Vagina (tissue), 2 donors: ENCODE measurements at regions not wholly inside any gene's neighbourhood (a gene's known extent, or its start where the extent isn't known, plus 50 kb on each side); places are given as distances from the start of the nearest gene placed in this dataset.

Experiments used
- DNase-seq, 2 donors: peaks; one replicate each; pipeline ENCODE4 v3.0.0-alpha.2; 2017; ENCODE audit errors: extremely low spot score in 2 of 2
- H3K27ac ChIP-seq: fragments of 200-600 bp; sonication (generic); one replicate; pipeline ENCODE4 v1.5.1; 2019
- H3K27me3 ChIP-seq: fragments of 200-600 bp; sonication (generic); one replicate; pipeline ENCODE4 v1.5.1; 2019
- H3K36me3 ChIP-seq, 2 donors: fragments of 200-600 bp; sonication (generic); one replicate each; pipeline ENCODE4 v1.5.1; 2017 to 2019
- H3K4me1 ChIP-seq: fragments of 200-600 bp; sonication (generic); one replicate; pipeline ENCODE4 v1.5.1; 2019
- H3K4me3 ChIP-seq, 2 donors: fragments of 200-600 bp; sonication (generic); 1 replicate in 1 of 2; 2 replicates in 1 of 2; pipeline ENCODE4 v1.5.1; 2016 to 2019
- H3K9me3 ChIP-seq: fragments of 200-600 bp; sonication (generic); one replicate; pipeline ENCODE4 v1.5.1; 2019
- POLR2A ChIP-seq, 2 donors: fragments of 450-650 bp; IDR thresholded peaks; one replicate each; pipeline ENCODE4 v1.6.1; 2017; ENCODE audit warnings: antibody characterized with exemption in 2 of 2, mild to moderate bottlenecking in 2 of 2, moderate library complexity in 2 of 2
- POLR2AphosphoS5 ChIP-seq, 2 donors: sonication (generic); formaldehyde crosslinking; IDR thresholded peaks; one replicate each; pipeline ENCODE4 v1.9.0; 2017; ENCODE audit warnings: antibody characterized with exemption in 2 of 2, mild to moderate bottlenecking in 2 of 2, low read depth in 1 of 2; ENCODE audit not compliant: insufficient read depth in 1 of 2
- intact Hi-C: fragments of 100-400 bp; cut with DNase I; formaldehyde crosslinking; loops from one replicate; pipeline ENCODE4 v1.15.1; 2023
- TF ChIP-seq, protein P1 (sequence below), 3 experiments: fragments of 450-650 bp in 2 of 3; fragments of 200-600 bp in 1 of 3; sonication (generic) in 1 of 3; IDR thresholded peaks; one replicate each; pipeline ENCODE4 v1.5.1; 2017 to 2019; ENCODE audit warnings: antibody characterized with exemption in 3 of 3, mild to moderate bottlenecking in 2 of 3, moderate library complexity in 2 of 3

DNA sequence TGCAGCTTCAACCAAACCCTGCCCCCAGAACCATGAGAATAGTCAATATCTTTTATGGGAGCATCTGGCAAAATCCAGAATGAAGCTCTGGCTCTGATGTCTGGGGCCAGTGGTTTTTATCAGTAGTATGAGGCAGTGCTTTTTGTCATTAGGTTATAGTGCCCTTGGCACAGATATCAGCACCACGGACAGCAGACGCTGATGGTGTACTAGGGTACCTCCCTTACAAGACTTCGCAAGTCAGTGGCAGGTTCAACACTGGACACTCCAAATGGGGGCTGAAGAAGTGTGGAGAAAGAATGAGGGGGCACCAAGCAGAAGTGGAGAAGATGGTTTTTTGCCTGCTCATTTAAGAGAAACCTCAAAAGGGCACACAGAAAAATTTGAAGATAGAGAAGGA lies 68.2 kb upstream of the E2F7 start:
- Histone ChIP-seq H3K27me3 (no peaks in the 10 kb centered on the region), H3K9me3 (no peaks in the 10 kb centered on the region), H3K36me3 (no peaks in the 10 kb centered on the region), H3K4me1 (no peaks in the 10 kb centered on the region), H3K27ac (no peak overlapping the region), H3K4me3 (no peak overlapping the region)
- TF ChIP-seq POLR2A (IDR thresholded peaks at IDR 0.05) (no peak), POLR2AphosphoS5 (IDR thresholded peaks at IDR 0.05; ENCODE audit: insufficient read depth in 1 of 2, low read depth in 1 of 2) (no peak)
- TF ChIP-seq, protein P1, sequence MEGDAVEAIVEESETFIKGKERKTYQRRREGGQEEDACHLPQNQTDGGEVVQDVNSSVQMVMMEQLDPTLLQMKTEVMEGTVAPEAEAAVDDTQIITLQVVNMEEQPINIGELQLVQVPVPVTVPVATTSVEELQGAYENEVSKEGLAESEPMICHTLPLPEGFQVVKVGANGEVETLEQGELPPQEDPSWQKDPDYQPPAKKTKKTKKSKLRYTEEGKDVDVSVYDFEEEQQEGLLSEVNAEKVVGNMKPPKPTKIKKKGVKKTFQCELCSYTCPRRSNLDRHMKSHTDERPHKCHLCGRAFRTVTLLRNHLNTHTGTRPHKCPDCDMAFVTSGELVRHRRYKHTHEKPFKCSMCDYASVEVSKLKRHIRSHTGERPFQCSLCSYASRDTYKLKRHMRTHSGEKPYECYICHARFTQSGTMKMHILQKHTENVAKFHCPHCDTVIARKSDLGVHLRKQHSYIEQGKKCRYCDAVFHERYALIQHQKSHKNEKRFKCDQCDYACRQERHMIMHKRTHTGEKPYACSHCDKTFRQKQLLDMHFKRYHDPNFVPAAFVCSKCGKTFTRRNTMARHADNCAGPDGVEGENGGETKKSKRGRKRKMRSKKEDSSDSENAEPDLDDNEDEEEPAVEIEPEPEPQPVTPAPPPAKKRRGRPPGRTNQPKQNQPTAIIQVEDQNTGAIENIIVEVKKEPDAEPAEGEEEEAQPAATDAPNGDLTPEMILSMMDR (IDR thresholded peaks at IDR 0.05): no peak
- no peak for DNase-seq
- intact Hi-C loops: no loop called here

DNA sequence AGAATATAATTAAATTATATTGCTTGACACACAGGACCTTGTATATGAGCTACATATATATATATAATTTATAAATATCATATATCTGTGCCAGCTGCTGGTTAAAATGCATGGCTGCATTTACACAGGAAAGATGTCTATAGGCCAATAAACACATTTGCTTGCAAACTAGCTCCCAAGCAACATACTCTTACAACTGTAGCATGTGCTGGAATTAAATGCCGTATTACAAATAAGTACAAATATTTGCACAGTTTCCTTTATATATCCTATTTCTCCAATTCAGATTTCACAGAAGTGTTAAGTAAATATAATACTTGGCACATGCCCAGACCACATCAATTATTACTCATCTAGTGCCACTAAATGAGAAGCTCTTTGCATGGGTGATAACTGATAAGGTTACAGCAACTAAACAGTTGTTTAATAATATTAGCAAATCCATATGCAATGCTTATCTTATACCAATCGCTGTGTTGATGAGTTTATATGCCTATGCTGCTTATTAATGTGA lies 66.7 kb upstream of the E2F7 start:
- no peaks in the 10 kb centered on the region for H3K36me3 ChIP-seq
- DNase-seq: no peak
- no peak overlapping the region for H3K27ac ChIP-seq
- no peaks in the 10 kb centered on the region for H3K27me3 ChIP-seq
- TF ChIP-seq, protein P1 (IDR thresholded peaks at IDR 0.05): no peak
- no peak for TF ChIP-seq POLR2A (IDR thresholded peaks at IDR 0.05)
- no peaks in the 10 kb centered on the region for H3K9me3 ChIP-seq
- intact Hi-C loops: no loop called here
- H3K4me1 ChIP-seq: no peaks in the 10 kb centered on the region
- no peak overlapping the region for H3K4me3 ChIP-seq

DNA sequence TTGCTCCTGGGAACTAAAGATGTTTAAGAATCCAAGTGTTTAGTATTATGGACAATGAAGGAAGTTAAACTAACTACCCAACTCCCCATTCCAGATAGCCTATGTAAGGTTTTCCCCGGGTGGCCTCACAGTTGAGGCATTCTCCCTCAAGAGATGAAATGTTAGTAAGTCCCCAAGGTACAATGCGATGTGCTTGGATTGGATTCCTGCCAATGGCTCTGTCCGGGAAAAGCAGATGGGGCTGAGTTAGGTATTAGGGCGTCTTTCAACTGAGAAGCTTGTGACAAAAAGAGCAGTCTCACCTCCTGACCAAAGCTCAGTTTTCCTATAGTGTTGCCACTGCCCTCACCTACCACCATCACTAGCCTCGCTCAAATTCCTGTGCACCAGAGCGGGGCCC lies 64.8 kb upstream of the E2F7 start:
- DNase-seq: no peak
- intact Hi-C loops: no loop called here
- H3K27me3 ChIP-seq: no peaks in the 10 kb centered on the region
- no peaks in the 10 kb centered on the region for H3K36me3 ChIP-seq
- no peak overlapping the region for H3K27ac ChIP-seq
- no peaks in the 10 kb centered on the region for H3K9me3 ChIP-seq
- no peak overlapping the region for H3K4me3 ChIP-seq
- H3K4me1 ChIP-seq: no peaks in the 10 kb centered on the region
- TF ChIP-seq, protein P1 (IDR thresholded peaks at IDR 0.05): no peak
- TF ChIP-seq POLR2A (IDR thresholded peaks at IDR 0.05): no peak
- no peak for TF ChIP-seq POLR2AphosphoS5 (IDR thresholded peaks at IDR 0.05; ENCODE audit: insufficient read depth in 1 of 2, low read depth in 1 of 2)

DNA sequence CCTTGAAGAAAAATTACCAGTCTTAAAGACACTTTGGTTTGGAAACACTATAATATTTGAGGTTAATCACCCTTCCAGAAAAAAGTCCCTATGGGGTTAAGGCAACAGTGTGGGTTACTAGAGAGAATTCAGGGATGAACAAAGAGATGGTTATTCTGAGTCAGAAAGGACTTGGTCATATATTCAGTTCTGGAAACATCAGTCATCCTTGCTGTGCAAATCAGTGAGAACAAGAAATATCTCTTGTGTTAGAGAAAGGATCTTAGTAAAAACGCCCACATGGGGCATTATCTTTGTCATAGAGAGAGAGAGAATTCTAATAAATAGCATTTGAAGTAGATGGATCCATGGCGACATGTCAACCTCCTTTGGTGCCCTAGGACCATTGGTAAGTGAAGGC lies 59.4 kb upstream of the E2F7 start:
- no peaks in the 10 kb centered on the region for H3K9me3 ChIP-seq
- H3K36me3 ChIP-seq: no peaks in the 10 kb centered on the region
- no peak for DNase-seq
- H3K4me3 ChIP-seq: no peak overlapping the region
- no peaks in the 10 kb centered on the region for H3K4me1 ChIP-seq
- no peak overlapping the region for H3K27ac ChIP-seq
- no peaks in the 10 kb centered on the region for H3K27me3 ChIP-seq
- TF ChIP-seq POLR2AphosphoS5 (IDR thresholded peaks at IDR 0.05; ENCODE audit: insufficient read depth in 1 of 2, low read depth in 1 of 2): no peak
- TF ChIP-seq POLR2A (IDR thresholded peaks at IDR 0.05): no peak
- TF ChIP-seq, protein P1 (IDR thresholded peaks at IDR 0.05): no peak
- intact Hi-C loops: no loop called here

DNA sequence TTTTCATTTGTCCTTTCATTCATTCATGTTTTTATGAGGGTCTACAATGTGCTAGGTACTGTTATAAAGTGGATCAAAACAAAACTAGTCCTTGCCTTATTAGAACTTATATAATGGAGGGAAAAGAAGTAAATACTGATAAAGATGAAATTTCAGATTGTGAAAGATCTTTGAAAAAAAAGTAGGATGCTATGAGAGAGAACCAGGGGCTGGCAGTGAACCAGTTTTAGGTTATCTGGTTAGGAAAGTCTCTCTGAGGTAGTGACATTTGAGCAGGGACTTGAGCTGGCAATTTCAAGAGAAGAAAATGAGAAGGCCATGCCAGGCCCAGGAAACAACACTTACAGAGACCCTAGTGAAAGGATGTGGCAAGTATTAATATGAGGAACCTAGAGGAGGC lies 57.3 kb upstream of the E2F7 start:
- Histone ChIP-seq H3K27me3 (no peaks in the 10 kb centered on the region), H3K4me1 (no peaks in the 10 kb centered on the region), H3K36me3 (no peaks in the 10 kb centered on the region), H3K9me3 (no peaks in the 10 kb centered on the region), H3K27ac (no peak overlapping the region), H3K4me3 (no peak overlapping the region)
- intact Hi-C loops: no loop called here
- TF ChIP-seq POLR2AphosphoS5 (IDR thresholded peaks at IDR 0.05; ENCODE audit: insufficient read depth in 1 of 2, low read depth in 1 of 2) (no peak), POLR2A (IDR thresholded peaks at IDR 0.05) (no peak)
- TF ChIP-seq, protein P1 (IDR thresholded peaks at IDR 0.05): no peak
- DNase-seq: no peak
